Right renal cortex interstitium (tissue), 3 donors: ENCODE measurements at regions not wholly inside any gene's neighbourhood (a gene's known extent, or its start where the extent isn't known, plus 50 kb on each side); places are given as distances from the start of the nearest gene placed in this dataset.

ENCODE experiments used
- DNase-seq, 3 donors: peaks; one replicate each; pipeline ENCODE4 v3.0.0-alpha.2; 2013; ENCODE audit warnings: low read depth in 3 of 3, low spot score in 2 of 3

GRCh38 chr18:5091741-5092140 lies 105.3 kb downstream of the AKAIN1 start:
- DNase-seq: no peak

GRCh38 chr18:5075297-5075696 lies 121.8 kb downstream of the AKAIN1 start:
- DNase-seq: no peak

GRCh38 chr18:5073026-5073944 lies 123.8 kb downstream of the AKAIN1 start:
- peak; percentile 14 to 17 (median 16) for DNase-seq

- DNase-seq: no peak
These were observed 128.2 kb downstream of the AKAIN1 start for GRCh38 chr18:5068851-5069250.

- DNase-seq: no peak
These were observed 130.6 kb downstream of the AKAIN1 start for GRCh38 chr18:5066380-5066977.

GRCh38 chr18:5065615-5066014 lies 131.4 kb downstream of the AKAIN1 start:
- no peak for DNase-seq

- no peak for DNase-seq
These were observed 132.2 kb downstream of the AKAIN1 start for GRCh38 chr18:5064841-5065370.

- DNase-seq: no peak
These were observed 135.3 kb downstream of the AKAIN1 start for GRCh38 chr18:5061785-5062184.

- DNase-seq: no peak
These were observed 136.5 kb downstream of the AKAIN1 start for GRCh38 chr18:5060543-5060942.

GRCh38 chr18:5059696-5060032 lies 137.4 kb downstream of the AKAIN1 start:
- no peak for DNase-seq

- no peak for DNase-seq
These were observed 138.0 kb downstream of the AKAIN1 start for GRCh38 chr18:5058768-5059695.

GRCh38 chr18:5057386-5058348 lies 139.4 kb downstream of the AKAIN1 start:
- DNase-seq: peak; percentile 18 to 51 (median 34)

- no peak for DNase-seq
These were observed 144.6 kb downstream of the AKAIN1 start for GRCh38 chr18:5052491-5052890.

GRCh38 chr18:5051207-5051606 lies 145.8 kb downstream of the AKAIN1 start:
- DNase-seq: no peak

GRCh38 chr18:5049124-5049523 lies 147.9 kb downstream of the AKAIN1 start:
- DNase-seq: no peak

GRCh38 chr18:5040476-5040875 lies 156.6 kb downstream of the AKAIN1 start:
- no peak for DNase-seq

- no peak for DNase-seq
These were observed 160.5 kb downstream of the AKAIN1 start for GRCh38 chr18:5036523-5036922.

- no peak for DNase-seq
These were observed 165.8 kb downstream of the AKAIN1 start for GRCh38 chr18:5031216-5031615.

GRCh38 chr18:5030636-5031035 lies 166.4 kb downstream of the AKAIN1 start:
- no peak for DNase-seq

GRCh38 chr18:5029592-5029991 lies 167.5 kb downstream of the AKAIN1 start:
- DNase-seq: no peak
